ENCODE measurements at regions not wholly inside any gene's neighbourhood (a gene's known extent, or its start where the extent isn't known, plus 50 kb on each side); places are given as distances from the start of the nearest gene placed in this dataset.

GRCh38 chr9:87152256-87152655, 204.9 kb upstream of the GAS1 start:
- no peak for DNase-seq (ENCODE audit: low read depth in 2 of 2)

- no peak for DNase-seq (ENCODE audit: low read depth in 2 of 2)
Measured at GRCh38 chr9:87156247-87156646, 208.9 kb upstream of the GAS1 start.

DNA sequence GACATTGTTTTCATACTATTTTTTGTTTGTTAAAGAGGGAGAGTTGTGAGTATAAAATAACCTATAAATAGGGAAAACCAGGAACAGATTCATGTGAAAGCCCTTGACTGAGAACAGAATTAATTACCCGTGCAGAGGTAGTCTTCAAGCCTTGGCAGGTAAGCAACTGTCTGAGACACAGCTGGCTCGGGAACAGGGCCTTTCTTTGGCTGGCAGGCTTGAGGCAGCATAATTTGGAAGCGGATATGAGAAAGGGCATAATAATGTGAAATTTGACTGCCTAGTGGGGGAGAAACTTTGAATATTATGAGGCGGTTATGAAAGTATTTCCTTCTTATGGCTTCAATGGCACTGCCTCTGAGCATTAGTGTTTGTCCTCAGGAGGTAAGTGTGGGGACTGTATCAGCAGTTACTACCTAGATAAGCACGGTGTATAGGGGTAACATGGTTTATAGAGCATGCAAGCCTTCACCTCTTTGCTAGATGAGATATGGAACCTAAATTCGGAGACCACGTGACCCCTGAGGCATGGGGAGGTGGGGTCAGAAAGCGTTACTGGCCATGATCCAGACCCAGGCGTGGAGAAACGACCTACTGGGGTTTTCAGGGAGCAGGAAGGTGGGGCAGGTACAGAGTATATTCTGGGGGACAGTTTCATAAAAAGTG, 210.2 kb upstream of the GAS1 start:
- no peak for DNase-seq (ENCODE audit: low read depth in 2 of 2)

GRCh38 chr9:87158765-87159164, 211.5 kb upstream of the GAS1 start:
- DNase-seq (ENCODE audit: low read depth in 2 of 2) = no peak

DNA sequence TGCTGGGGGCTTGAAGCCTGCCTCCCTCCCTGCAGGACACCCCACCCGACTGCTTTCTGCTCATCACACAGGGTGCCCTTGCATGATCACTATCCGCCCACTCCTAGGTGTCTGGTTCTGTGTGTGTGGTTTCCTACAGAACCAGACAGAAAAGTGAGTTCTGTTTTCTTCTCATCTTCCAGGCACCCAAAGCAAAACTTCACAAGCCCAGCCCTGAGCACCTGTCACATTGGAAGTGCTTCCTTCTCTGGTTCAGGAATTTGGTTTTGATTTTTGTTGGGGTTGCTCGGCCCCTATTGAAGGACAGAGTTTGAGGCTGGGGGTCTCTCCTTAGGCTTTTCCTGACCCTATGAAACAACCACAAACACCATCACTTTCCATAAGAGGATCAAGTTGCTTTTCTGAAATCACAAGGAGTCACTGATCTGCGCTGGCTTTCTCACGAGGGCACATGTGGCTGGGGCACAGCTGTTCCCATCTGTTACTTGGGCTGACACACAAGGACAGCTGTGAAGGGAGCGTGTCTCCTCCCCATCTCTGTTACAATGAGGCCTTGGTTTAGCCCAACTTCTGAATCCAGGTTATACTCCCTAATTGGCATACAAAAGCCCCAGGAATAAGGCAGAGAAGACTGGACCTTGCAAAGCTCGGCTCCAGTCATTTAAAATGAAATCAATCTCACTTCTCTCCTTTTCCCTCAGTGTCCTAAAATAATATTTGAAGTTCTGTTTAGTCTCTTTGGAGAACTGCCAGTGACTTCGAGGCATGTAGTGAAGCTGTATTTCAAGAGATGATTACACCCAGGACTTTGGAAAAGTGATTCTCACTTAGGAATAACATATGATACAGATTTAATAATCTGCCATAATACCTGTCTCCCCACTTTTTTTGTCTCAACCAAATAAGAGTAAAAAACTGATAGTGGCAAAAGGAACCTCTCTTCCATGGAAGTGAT, 213.1 kb upstream of the GAS1 start:
- DNase-seq (ENCODE audit: low read depth in 2 of 2) = no peak

DNA sequence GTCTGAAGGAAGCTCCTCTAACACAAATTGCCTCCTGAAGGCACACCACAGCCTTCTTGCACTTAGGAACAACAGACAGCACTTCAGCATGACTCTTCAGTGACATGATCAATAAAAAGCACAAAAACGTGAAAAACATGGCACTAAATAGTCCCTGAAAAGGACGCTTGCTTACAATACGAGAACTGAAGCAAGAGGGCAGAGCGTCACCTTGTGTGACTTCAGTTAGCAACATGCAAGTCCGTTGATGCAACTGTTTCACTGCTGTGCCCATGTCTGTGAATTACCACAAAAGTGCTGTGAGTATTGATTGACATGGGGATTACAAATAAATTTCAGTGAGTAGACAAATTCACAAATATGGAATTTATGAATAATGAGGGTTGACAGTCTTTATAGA, 219.9 kb upstream of the GAS1 start:
- DNase-seq (ENCODE audit: low read depth in 2 of 2) = no peak

GRCh38 chr9:87167582-87167981, 220.3 kb upstream of the GAS1 start:
- no peak for DNase-seq (ENCODE audit: low read depth in 2 of 2)

GRCh38 chr9:87178302-87178701, 231.0 kb upstream of the GAS1 start:
- DNase-seq (ENCODE audit: low read depth in 2 of 2) = no peak

DNA sequence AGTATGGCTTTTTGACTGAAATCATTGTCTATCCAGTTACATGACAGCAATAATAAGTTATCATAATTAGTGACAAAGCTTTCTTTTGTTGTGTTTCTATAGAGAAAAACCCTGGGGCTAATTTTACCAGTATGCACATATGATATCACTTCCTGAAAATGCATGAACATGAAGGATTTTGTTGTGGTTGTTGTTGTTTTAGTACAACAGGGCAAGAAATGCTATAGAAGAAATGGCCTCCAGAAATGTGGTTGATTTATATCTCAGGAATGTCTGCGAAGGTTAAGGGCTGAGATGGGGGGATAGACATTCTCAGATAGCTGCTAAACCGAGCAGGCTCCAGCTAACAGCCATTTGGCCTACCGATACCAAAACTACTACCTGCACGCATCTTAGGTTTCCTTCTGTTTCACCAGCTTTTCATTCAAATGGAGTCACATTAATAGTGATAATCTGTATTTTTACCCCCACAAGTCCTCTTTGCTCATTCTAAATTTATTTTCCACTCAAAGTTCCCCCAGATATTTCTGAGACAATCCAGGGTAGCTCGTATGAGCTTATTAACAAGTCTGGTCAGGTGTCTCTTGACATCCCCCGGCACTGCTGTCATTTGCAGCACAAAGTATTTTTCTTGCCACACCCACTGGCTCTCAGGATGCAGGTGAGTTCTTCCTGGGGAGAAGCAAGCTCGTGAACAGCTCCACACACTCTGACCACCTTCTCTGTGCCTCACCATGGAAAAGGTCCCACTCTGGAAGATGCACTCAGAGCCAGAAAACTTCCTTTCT, 232.4 kb upstream of the GAS1 start:
- DNase-seq (ENCODE audit: low read depth in 2 of 2) = no peak

- no peak for DNase-seq (ENCODE audit: low read depth in 2 of 2)
Measured at GRCh38 chr9:87180361-87180760, 233.1 kb upstream of the GAS1 start.

DNA sequence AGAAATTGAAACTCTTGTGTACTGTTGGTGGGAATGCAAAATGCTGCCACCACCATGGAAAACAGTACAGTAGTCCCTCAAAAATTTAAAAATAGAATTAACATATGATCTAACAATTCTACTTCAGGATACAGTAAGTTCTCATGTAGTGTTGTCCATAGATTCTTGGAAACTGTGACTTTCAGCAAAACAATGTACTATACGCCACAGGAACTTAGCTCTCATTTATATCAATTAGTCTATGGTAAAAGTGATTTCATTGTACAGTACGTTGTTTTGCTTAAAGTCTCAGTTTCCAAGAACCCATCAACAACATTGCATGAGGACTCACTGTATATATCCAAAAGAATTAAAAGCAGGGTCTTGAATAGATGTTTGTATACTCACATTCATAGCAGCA, 233.5 kb upstream of the GAS1 start:
- no peak for DNase-seq (ENCODE audit: low read depth in 2 of 2)

DNA sequence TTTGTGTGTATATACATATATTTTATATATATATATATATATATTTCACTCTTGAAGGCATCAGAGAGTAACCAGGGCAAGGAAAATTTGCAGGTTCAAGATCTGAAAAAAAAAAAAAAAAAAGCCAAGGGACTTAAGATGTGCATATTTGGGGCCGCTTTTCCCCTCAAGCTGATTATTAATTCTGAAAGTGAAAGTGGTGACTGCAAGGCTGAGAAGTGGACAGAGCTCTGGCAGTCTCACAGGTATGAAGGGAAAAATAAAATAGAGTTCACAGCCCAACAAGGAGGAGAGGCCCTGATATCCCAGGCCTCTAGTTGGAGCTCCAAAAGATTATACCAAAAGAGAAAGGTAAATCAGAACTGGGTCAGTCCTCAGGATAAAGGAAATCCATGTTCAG, 234.4 kb upstream of the GAS1 start:
- no peak for DNase-seq (ENCODE audit: low read depth in 2 of 2)

- DNase-seq (ENCODE audit: low read depth in 2 of 2) = no peak
Measured at GRCh38 chr9:87184956-87185642, 237.8 kb upstream of the GAS1 start.

- DNase-seq (ENCODE audit: low read depth in 2 of 2) = no peak
Measured at GRCh38 chr9:87187656-87188055, 240.3 kb upstream of the GAS1 start.

DNA sequence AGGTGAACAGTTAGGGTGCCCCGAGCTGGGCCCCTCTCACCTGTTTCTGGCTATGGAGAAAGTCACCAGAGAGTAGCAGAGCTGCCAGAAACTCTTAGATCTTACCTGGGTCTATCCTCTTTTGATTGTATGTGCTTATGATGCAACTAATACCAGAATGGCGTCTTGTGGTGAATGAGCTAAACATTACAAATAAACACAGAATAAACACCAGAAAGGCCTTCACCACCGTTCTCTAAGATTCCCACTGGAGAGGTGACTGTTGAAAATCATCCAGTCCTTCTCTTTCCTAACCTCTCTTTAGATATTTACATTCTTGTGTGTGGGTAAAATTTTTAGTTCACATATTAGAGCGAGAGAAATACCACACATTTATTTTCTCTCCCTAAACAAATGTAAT, 241.7 kb upstream of the GAS1 start:
- no peak for DNase-seq (ENCODE audit: low read depth in 2 of 2)

- no peak for DNase-seq (ENCODE audit: low read depth in 2 of 2)
Measured at GRCh38 chr9:87193151-87193550, 245.8 kb upstream of the GAS1 start.

DNA sequence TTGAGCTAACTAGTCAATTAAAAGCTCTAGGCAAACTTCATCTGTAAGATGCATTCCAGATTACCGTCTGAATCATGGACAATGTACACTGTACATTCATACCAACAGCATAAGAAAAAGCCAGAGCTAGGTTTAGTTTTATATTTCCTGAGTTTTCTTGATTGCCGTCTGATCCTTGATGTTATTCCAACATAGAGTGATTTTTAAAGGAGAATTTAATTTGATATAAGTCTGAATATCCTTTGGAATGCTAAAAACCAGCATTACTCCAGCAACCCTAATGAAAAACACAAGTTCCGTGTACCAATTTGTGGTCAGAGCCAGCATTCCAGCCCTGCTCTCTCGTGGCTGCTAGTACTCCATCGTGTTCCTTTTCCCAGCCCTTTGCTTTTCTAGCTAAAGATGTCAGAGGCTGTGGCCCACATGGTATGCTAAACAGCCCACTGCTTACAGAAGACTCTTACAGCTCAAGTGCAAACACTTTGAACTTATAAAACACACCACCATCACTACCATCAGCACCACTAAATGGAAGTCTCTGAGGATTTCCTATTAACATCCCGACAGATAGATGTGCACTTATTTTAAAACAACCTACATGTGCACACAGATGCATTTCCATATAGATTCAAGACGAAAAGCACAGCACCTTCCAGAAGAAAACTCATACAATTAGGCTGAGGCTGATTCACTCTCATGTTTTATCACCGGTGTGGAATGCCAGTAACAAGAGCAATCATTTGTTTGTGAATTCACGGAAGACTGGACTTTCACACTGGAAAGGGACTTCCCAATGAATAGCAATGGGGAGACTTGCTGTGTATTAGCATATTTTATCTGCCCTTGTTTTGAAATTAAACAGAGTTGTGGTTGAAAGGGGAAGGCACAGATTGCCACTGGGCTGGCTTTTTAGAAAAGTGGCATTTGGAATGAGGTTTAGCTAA, 246.9 kb upstream of the GAS1 start:
- DNase-seq (ENCODE audit: low read depth in 2 of 2) = peak in 1 of 2 donors; percentile 40

- no peak for DNase-seq (ENCODE audit: low read depth in 2 of 2)
Measured at GRCh38 chr9:87195306-87195705, 248.0 kb upstream of the GAS1 start.

- no peak for DNase-seq (ENCODE audit: low read depth in 2 of 2)
Measured at GRCh38 chr9:87197349-87198130, 250.2 kb upstream of the GAS1 start.

DNA sequence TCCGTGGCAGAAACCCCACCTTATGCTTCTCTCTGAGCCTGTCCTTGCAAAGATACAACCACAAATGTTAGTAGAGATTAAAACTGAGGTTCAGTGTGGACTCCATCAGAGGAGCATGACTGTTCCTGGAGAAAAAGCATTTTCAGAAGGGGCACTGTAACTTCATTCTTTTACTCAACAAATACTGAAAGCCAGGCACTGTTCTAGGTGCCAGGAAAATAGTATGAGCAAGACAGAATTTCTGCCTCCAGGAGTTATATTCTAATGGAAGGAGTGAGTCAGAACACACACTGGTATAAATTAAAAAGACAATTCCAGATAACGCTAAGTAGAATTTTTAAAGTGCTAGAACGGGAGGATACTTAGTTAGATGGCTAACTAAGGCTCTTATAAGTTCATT, 251.4 kb upstream of the GAS1 start:
- no peak for DNase-seq (ENCODE audit: low read depth in 2 of 2)

Data from lung microvascular endothelial cell (primary cell).